ENCODE measurements at regions not wholly inside any gene's neighbourhood (a gene's known extent, or its start where the extent isn't known, plus 50 kb on each side); places are given as distances from the start of the nearest gene placed in this dataset.
"Not testable (repeated sequence)": the region's sequence is repeated elsewhere in the genome, so short reads cannot be mapped to it uniquely, and the experiment has no call there.

DNA sequence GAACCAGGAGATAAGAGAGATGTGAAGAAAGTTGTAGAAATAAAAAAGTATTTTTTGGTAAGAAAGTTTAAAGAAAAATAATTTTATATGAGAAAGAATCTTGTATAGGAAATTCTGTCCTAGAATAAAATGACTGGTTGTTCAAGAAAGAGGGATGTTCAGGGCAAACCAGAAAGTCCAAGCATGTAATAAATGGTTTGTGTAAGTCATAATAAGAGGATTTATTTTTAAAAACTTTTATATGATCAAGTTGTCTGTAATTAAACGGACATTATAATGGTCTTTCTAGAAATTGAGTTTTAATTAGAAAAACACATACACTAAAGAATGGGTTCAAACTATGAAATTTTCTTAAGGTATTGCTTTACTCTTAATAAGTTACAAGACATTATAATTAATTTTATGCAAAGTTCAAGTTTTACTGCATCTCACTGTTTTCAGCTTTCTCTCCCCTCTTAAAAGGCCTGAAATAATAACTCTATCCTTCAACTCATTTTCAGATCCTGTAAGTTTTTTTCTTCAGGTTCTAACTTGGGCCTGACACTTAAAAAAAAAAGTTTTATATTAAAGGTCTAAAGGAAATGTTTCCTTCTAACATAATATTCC is 56.1 kb upstream of the ZNF300 start:
- no peak overlapping the region for H3K9ac ChIP-seq (ENCODE audit: insufficient read depth, low read length, poor library complexity, severe bottlenecking)
- H3K4me3 ChIP-seq (replicated peaks in 1 of 3; ENCODE audit: low read depth in 2 of 3, low read length in 3 of 3): no peak overlapping the region
- H3K79me2 ChIP-seq (ENCODE audit: insufficient read depth, low read length): no peaks in the 10 kb centered on the region
- no peaks in the 10 kb centered on the region for H4K20me1 ChIP-seq (ENCODE audit: insufficient read depth, low read length)
- no peaks in the 10 kb centered on the region for H3K36me3 ChIP-seq (replicated peaks in 1 of 2; ENCODE audit: control insufficient read depth in 1 of 2, insufficient read depth in 2 of 2, low read length in 2 of 2)
- no peaks in the 10 kb centered on the region for H3K4me1 ChIP-seq (ENCODE audit: control insufficient read depth in 1 of 2, insufficient read depth in 2 of 2, low read length in 2 of 2)
- H3K4me1 Mint-ChIP-seq: no peaks in the 10 kb centered on the region
- no peak overlapping the region for H2AFZ ChIP-seq (ENCODE audit: insufficient read depth, low read depth, low read length, poor library complexity, severe bottlenecking)
- H3K27ac Mint-ChIP-seq: no peak overlapping the region
- TF ChIP-seq, protein P1, sequence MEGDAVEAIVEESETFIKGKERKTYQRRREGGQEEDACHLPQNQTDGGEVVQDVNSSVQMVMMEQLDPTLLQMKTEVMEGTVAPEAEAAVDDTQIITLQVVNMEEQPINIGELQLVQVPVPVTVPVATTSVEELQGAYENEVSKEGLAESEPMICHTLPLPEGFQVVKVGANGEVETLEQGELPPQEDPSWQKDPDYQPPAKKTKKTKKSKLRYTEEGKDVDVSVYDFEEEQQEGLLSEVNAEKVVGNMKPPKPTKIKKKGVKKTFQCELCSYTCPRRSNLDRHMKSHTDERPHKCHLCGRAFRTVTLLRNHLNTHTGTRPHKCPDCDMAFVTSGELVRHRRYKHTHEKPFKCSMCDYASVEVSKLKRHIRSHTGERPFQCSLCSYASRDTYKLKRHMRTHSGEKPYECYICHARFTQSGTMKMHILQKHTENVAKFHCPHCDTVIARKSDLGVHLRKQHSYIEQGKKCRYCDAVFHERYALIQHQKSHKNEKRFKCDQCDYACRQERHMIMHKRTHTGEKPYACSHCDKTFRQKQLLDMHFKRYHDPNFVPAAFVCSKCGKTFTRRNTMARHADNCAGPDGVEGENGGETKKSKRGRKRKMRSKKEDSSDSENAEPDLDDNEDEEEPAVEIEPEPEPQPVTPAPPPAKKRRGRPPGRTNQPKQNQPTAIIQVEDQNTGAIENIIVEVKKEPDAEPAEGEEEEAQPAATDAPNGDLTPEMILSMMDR (IDR thresholded peaks at IDR 0.05): no peak
- WGBS (ENCODE audit: insufficient coverage): no CpG with 5 or more reads among the region's 1 CpG
- H3K9me3 Mint-ChIP-seq: peaks cover 34 to 77% (median 66%) of the 10 kb centered on the region in 7 donors
- H3K27me3 ChIP-seq (ENCODE audit: control insufficient read depth in 2 of 2, insufficient read depth in 2 of 2, low read length in 2 of 2): no peaks in the 10 kb centered on the region
- no peaks in the 10 kb centered on the region for H3K36me3 Mint-ChIP-seq
- no peak overlapping the region for H3K4me2 ChIP-seq (replicated peaks; ENCODE audit: extremely low read depth, low read length, poor library complexity, severe bottlenecking)
- H3K9me3 ChIP-seq (replicated peaks in 1 of 2; ENCODE audit: control insufficient read depth in 1 of 2, insufficient read depth in 1 of 2, low read length in 2 of 2): peaks cover 30 to 49% of the 10 kb centered on the region in 2 donors
- peaks cover 0 to 2% (median 2%) of the 10 kb centered on the region in 3 donors for H3K27me3 Mint-ChIP-seq (ENCODE audit: low read depth in 3 of 3)
- H3K27ac ChIP-seq (ENCODE audit: low read depth in 1 of 2, low read length in 2 of 2): no peak overlapping the region
- DNase-seq: no peak
- no peak overlapping the region for H3K4me3 Mint-ChIP-seq
- intact Hi-C loops (cut with micrococcal nuclease): no loop called here

DNA sequence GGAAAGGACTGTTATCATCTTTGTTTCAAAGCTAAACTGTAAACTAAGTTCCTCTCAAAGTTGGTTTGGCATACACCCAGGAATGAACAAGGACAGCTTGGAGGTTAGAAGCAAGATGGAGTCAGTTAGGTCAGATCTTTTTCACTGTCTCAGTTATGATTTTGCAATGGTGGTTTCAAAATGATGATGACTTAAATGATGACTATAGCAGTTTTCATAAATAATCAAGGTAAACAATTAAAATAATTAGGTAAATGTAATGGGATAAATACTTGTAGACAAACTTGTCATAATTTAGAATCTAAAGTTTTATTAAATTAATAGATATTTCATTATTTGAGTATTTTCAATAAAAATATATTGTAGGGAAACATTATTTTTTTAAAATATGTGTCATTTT is 55.5 kb upstream of the ZNF300 start:
- H4K20me1 ChIP-seq (ENCODE audit: insufficient read depth, low read length); H3K4me1 ChIP-seq (ENCODE audit: control insufficient read depth in 1 of 2, insufficient read depth in 2 of 2, low read length in 2 of 2); H3K79me2 ChIP-seq (ENCODE audit: insufficient read depth, low read length); H2AFZ ChIP-seq (ENCODE audit: insufficient read depth, low read depth, low read length, poor library complexity, severe bottlenecking); DNase-seq; H3K4me2 ChIP-seq (replicated peaks; ENCODE audit: extremely low read depth, low read length, poor library complexity, severe bottlenecking); H3K27me3 Mint-ChIP-seq (ENCODE audit: low read depth in 3 of 3); H3K36me3 ChIP-seq (replicated peaks in 1 of 2; ENCODE audit: control insufficient read depth in 1 of 2, insufficient read depth in 2 of 2, low read length in 2 of 2); H3K4me1 Mint-ChIP-seq; H3K27ac ChIP-seq (ENCODE audit: low read depth in 1 of 2, low read length in 2 of 2); H3K9ac ChIP-seq (ENCODE audit: insufficient read depth, low read length, poor library complexity, severe bottlenecking); H3K27ac Mint-ChIP-seq; H3K4me3 Mint-ChIP-seq; intact Hi-C loops (cut with micrococcal nuclease); H3K36me3 Mint-ChIP-seq; H3K4me3 ChIP-seq (replicated peaks in 1 of 3; ENCODE audit: low read depth in 2 of 3, low read length in 3 of 3); H3K27me3 ChIP-seq (ENCODE audit: control insufficient read depth in 2 of 2, insufficient read depth in 2 of 2, low read length in 2 of 2): not testable (repeated sequence)
- H3K9me3 ChIP-seq (replicated peaks in 1 of 2; ENCODE audit: control insufficient read depth in 1 of 2, insufficient read depth in 1 of 2, low read length in 2 of 2): peaks cover 31 to 55% of the 10 kb centered on the region in 2 donors
- peaks cover 36 to 76% (median 66%) of the 10 kb centered on the region in 7 donors for H3K9me3 Mint-ChIP-seq

Data from CD14-positive monocyte (primary cell).